HCT116 (cell line): ENCODE measurements at regions not wholly inside any gene's neighbourhood (a gene's known extent, or its start where the extent isn't known, plus 50 kb on each side); places are given as distances from the start of the nearest gene placed in this dataset.

Source experiments
- CEBPB ChIP-seq: IDR thresholded peaks from 2 replicates; pipeline ENCODE4 v1.6.1; 2012; ENCODE audit warnings: low read depth
- EZH2 ChIP-seq: fragments of 200-600 bp; sonication (generic); IDR thresholded peaks from 2 replicates; pipeline ENCODE4 v1.6.1; 2017; ENCODE audit warnings: antibody characterized with exemption, mixed run types

GRCh38 chr12:28606967-28607557, 416.8 kb downstream of the CCDC91 start:
- TF ChIP-seq EZH2 (no peak), CEBPB (no peak)
